IMR-90 (cell line): ENCODE measurements at regions not wholly inside any gene's neighbourhood (a gene's known extent, or its start where the extent isn't known, plus 50 kb on each side); places are given as distances from the start of the nearest gene placed in this dataset.

ENCODE experiments used
- ATAC-seq: fragments of 200-7000 bp; cut with Tn5 transposase; 2 replicates; pipeline ENCODE4 v1.9.1; 2020; ENCODE audit warnings: low read depth, mild to moderate bottlenecking, moderate library complexity
- BruUV-seq: library from RNA; stranded (reverse); fragments of 400-500 nt; replicated peaks from 2 replicates; lab custom pipeline; 2021; lab: Mats Ljungman, UMichigan
- CTCF ChIA-PET: fragments of 300-600 bp; formaldehyde crosslinking; extraction: SDS; loops from one replicate; lab custom pipeline; 2021; ENCODE audit warnings: antibody characterized with exemption; lab: Yijun Ruan, JAX
- POLR2A ChIA-PET: fragments of 300-600 bp; sonication (Branson Sonifier 250); formaldehyde crosslinking; loops from one replicate; lab custom pipeline; 2022; ENCODE audit warnings: antibody characterized with exemption; ENCODE audit not compliant: unreplicated experiment; lab: Charles Lee
- DNase-seq: peaks from one replicate; pipeline ENCODE4 v3.0.0; 2013
- H2AFZ ChIP-seq: replicated peaks from 2 replicates; pipeline ENCODE3; 2013; ENCODE audit warnings: low read length, mild to moderate bottlenecking; ENCODE audit not compliant: poor library complexity
- H2AK5ac ChIP-seq: 2 replicates; pipeline ENCODE4 v1.6.1; 2013; ENCODE audit warnings: low read depth, low read length, inconsistent platforms
- H2AK9ac ChIP-seq: replicated peaks from 2 replicates; pipeline ENCODE3; 2013; ENCODE audit warnings: mild to moderate bottlenecking, low read depth, low read length, moderate library complexity; ENCODE audit not compliant: poor library complexity
- H2BK120ac ChIP-seq: 2 replicates; pipeline ENCODE4 v1.6.1; 2013; ENCODE audit warnings: low read depth, low read length, inconsistent platforms
- H2BK15ac ChIP-seq: 3 replicates; pipeline ENCODE4 v1.6.1; 2013; ENCODE audit warnings: low read depth, low read length, inconsistent platforms
- H2BK20ac ChIP-seq: 2 replicates; pipeline ENCODE4 v1.6.1; 2013; ENCODE audit warnings: low read depth, mild to moderate bottlenecking, inconsistent platforms, low read length, moderate library complexity
- H2BK5ac ChIP-seq: 2 replicates; pipeline ENCODE4 v1.6.1; 2013; ENCODE audit warnings: mild to moderate bottlenecking, low read depth, low read length, inconsistent platforms; ENCODE audit not compliant: poor library complexity, severe bottlenecking
- H3K14ac ChIP-seq: replicated peaks from 2 replicates; pipeline ENCODE4 v1.6.1; 2013; ENCODE audit warnings: low read depth, low read length, inconsistent platforms
- H3K18ac ChIP-seq: 2 replicates; pipeline ENCODE4 v1.6.1; 2013; ENCODE audit warnings: low read depth, low read length, control low read depth
- H3K23ac ChIP-seq: 2 replicates; pipeline ENCODE4 v1.6.1; 2013; ENCODE audit warnings: low read depth, low read length, inconsistent platforms
- H3K27ac ChIP-seq: 2 replicates; pipeline ENCODE4 v1.5.1; 2013; ENCODE audit warnings: mild to moderate bottlenecking, control low read depth, low read length; ENCODE audit not compliant: insufficient read depth
- H3K27me3 ChIP-seq: 2 replicates; pipeline ENCODE4 v1.6.1; 2013; ENCODE audit warnings: low read length; ENCODE audit not compliant: control insufficient read depth, insufficient read depth
- H3K36me3 ChIP-seq: 2 replicates; pipeline ENCODE4 v1.6.1; 2013; ENCODE audit warnings: low read length, mixed read lengths; ENCODE audit not compliant: control insufficient read depth, insufficient read depth
- H3K4ac ChIP-seq: 2 replicates; pipeline ENCODE4 v1.6.1; 2013; ENCODE audit warnings: low read depth, low read length, inconsistent platforms
- H3K4me1 ChIP-seq: 2 replicates; pipeline ENCODE4 v1.6.1; 2013; ENCODE audit warnings: low read length, mixed read lengths; ENCODE audit not compliant: control insufficient read depth, insufficient read depth
- H3K4me2 ChIP-seq: 2 replicates; pipeline ENCODE4 v1.6.1; 2013; ENCODE audit warnings: low read depth, mild to moderate bottlenecking, control low read depth, low read length, moderate library complexity
- H3K4me3 ChIP-seq: 2 replicates; pipeline ENCODE4 v1.5.1; 2013; ENCODE audit warnings: low read depth, mild to moderate bottlenecking, control low read depth, low read length, moderate library complexity; ENCODE audit not compliant: insufficient read depth
- H3K56ac ChIP-seq: 2 replicates; pipeline ENCODE4 v1.6.1; 2013; ENCODE audit warnings: low read length, inconsistent platforms; ENCODE audit not compliant: insufficient read depth; ENCODE audit errors: extremely low read depth
- H3K79me1 ChIP-seq, 2 experiments: 2 replicates each; pipeline ENCODE4 v1.6.1; 2013; ENCODE audit warnings: low read length in 2 of 2, inconsistent platforms in 1 of 2, low read depth in 1 of 2
- H3K9ac ChIP-seq: 2 replicates; pipeline ENCODE4 v1.6.1; 2013; ENCODE audit warnings: low read depth, low read length, control low read depth
- H3K9me1 ChIP-seq: 2 replicates; pipeline ENCODE4 v1.6.1; 2013; ENCODE audit warnings: low read length, inconsistent platforms; ENCODE audit not compliant: insufficient read depth
- H3K9me3 ChIP-seq: 2 replicates; pipeline ENCODE4 v1.6.1; 2013; ENCODE audit warnings: low read length; ENCODE audit not compliant: control insufficient read depth, insufficient read depth
- H4K20me1 ChIP-seq: 2 replicates; pipeline ENCODE4 v1.6.1; 2013; ENCODE audit warnings: low read length, inconsistent platforms; ENCODE audit not compliant: insufficient read depth
- H4K5ac ChIP-seq: 2 replicates; pipeline ENCODE4 v1.6.1; 2013; ENCODE audit warnings: mild to moderate bottlenecking, low read depth, low read length, control low read depth
- H4K8ac ChIP-seq, 2 experiments: 2 replicates each; pipeline ENCODE4 v1.6.1; 2013; ENCODE audit warnings: low read depth in 2 of 2, low read length in 2 of 2, control low read depth in 1 of 2, inconsistent platforms in 1 of 2
- H4K91ac ChIP-seq: 2 replicates; pipeline ENCODE4 v1.6.1; 2013; ENCODE audit warnings: low read depth, low read length, inconsistent platforms; ENCODE audit not compliant: insufficient read depth
- BHLHE40 ChIP-seq: fragments of 150-350 bp; IDR thresholded peaks from 2 replicates; pipeline ENCODE4 v1.6.1; 2016; ENCODE audit warnings: mild to moderate bottlenecking, low read depth, low read length
- CEBPB ChIP-seq: IDR thresholded peaks from 2 replicates; pipeline ENCODE4 v1.6.1; 2012; ENCODE audit warnings: low read depth, low read length, improper control_type of control experiment
- CHD1 ChIP-seq: IDR thresholded peaks from 2 replicates; pipeline ENCODE4 v1.6.1; 2012; ENCODE audit warnings: low read depth, low read length, improper control_type of control experiment
- FOS ChIP-seq: fragments of 150-350 bp; IDR thresholded peaks from 2 replicates; pipeline ENCODE4 v1.6.1; 2016; ENCODE audit warnings: low read depth, low read length
- MAFK ChIP-seq: IDR thresholded peaks from 2 replicates; pipeline ENCODE4 v1.6.1; 2012; ENCODE audit warnings: low read depth, low read length, improper control_type of control experiment
- MAZ ChIP-seq: IDR thresholded peaks from 2 replicates; pipeline ENCODE4 v1.6.1; 2012; ENCODE audit warnings: low read depth, mild to moderate bottlenecking, low read length, improper control_type of control experiment, moderate library complexity, borderline replicate concordance
- MXI1 ChIP-seq: IDR thresholded peaks from 2 replicates; pipeline ENCODE4 v1.6.1; 2012; ENCODE audit warnings: low read depth, mild to moderate bottlenecking, low read length, moderate library complexity, borderline replicate concordance
- NFE2L2 ChIP-seq: fragments of 150-350 bp; IDR thresholded peaks from 2 replicates; pipeline ENCODE4 v1.6.1; 2016; ENCODE audit warnings: low read depth, mild to moderate bottlenecking, low read length
- POLR2A ChIP-seq: IDR thresholded peaks from 2 replicates; pipeline ENCODE4 v1.6.1; 2012; ENCODE audit warnings: mild to moderate bottlenecking, low read depth, low read length
- RAD21 ChIP-seq: IDR thresholded peaks from 2 replicates; pipeline ENCODE4 v1.6.1; 2012; ENCODE audit warnings: low read length, improper control_type of control experiment
- RCOR1 ChIP-seq: IDR thresholded peaks from 2 replicates; pipeline ENCODE4 v1.6.1; 2012; ENCODE audit warnings: mild to moderate bottlenecking, low read length, improper control_type of control experiment; ENCODE audit not compliant: insufficient replicate concordance
- RFX5 ChIP-seq: IDR thresholded peaks from 2 replicates; pipeline ENCODE4 v1.8.0; 2012; ENCODE audit warnings: low read depth, mild to moderate bottlenecking, low read length, moderate library complexity
- SMC3 ChIP-seq: fragments of 150-350 bp; IDR thresholded peaks from 2 replicates; pipeline ENCODE4 v1.6.1; 2016; ENCODE audit warnings: low read depth, mild to moderate bottlenecking, antibody characterized with exemption, low read length, moderate library complexity
- USF2 ChIP-seq: fragments of 150-350 bp; IDR thresholded peaks from 2 replicates; pipeline ENCODE4 v1.6.1; 2017; ENCODE audit warnings: mild to moderate bottlenecking, antibody characterized with exemption, low read length, low read depth
- WGBS, 2 experiments: methylation state at CpG; one replicate each; pipeline versions ENCODE4 v1.1.5 to v1.1.7; 2013; ENCODE audit warnings: missing lambda C conversion rate in 2 of 2; ENCODE audit not compliant: insufficient read length in 1 of 2; ENCODE audit errors: extremely low coverage in 2 of 2; 5-methylcytosine and 5-hydroxymethylcytosine counted together
- dilution Hi-C: fragments of 300-500 bp; cut with HindIII; formaldehyde crosslinking; loops from one replicate; pipeline ENCODE4 v1.14.3; 2018; ENCODE audit warnings: low sequenced_read_pairs; ENCODE audit not compliant: unreplicated experiment
- in situ Hi-C: fragments of 300-500 bp; cut with MboI; formaldehyde crosslinking; loops from 3 replicates; pipeline ENCODE4 v1.14.3; 2019; ENCODE audit warnings: low sequenced_read_pairs, inconsistent platforms, mixed read lengths
- intact Hi-C: fragments of 100-400 bp; cut with micrococcal nuclease; formaldehyde crosslinking; loops from 2 replicates; pipeline ENCODE4 v1.10.0; 2022
- TF ChIP-seq, protein P1 (sequence below): fragments of 150-350 bp; IDR thresholded peaks from 2 replicates; pipeline ENCODE4 v1.6.1; 2016; ENCODE audit warnings: low read depth, mild to moderate bottlenecking, low read length, moderate library complexity, borderline replicate concordance

- WGBS, 2 experiments, result no CpG with 5 or more reads among the region's 2 CpGs
- H2AK5ac ChIP-seq, result no peak overlapping the region
- H3K14ac ChIP-seq, result no peak overlapping the region
- H3K9me1 ChIP-seq, result no peaks in the 10 kb centered on the region
- H3K4ac ChIP-seq, result no peak overlapping the region
- CTCF ChIA-PET, result no interaction called here
- H2AFZ ChIP-seq, result no peak overlapping the region
- H2BK5ac ChIP-seq, result no peak overlapping the region
- H3K23ac ChIP-seq, result no peak overlapping the region
- H4K20me1 ChIP-seq, result no peaks in the 10 kb centered on the region
- H3K36me3 ChIP-seq, result no peaks in the 10 kb centered on the region
- no peak overlapping the region for H2AK9ac ChIP-seq
- no peak overlapping the region for H3K9ac ChIP-seq
- H3K27me3 ChIP-seq, result no peaks in the 10 kb centered on the region
- H4K5ac ChIP-seq, result no peak overlapping the region
- H3K18ac ChIP-seq, result no peak overlapping the region
- POLR2A ChIA-PET, result no interaction called here
- H2BK120ac ChIP-seq, result no peak overlapping the region
- intact Hi-C loops (loop anchor here (5.0 kb wide), 1 partner anchor 1609 kb away; no protein-coding TSS in a partner anchor), dilution Hi-C loops (no loop called here), in situ Hi-C loops (no loop called here)
- H3K9me3 ChIP-seq, result peaks cover 7% of the 10 kb centered on the region
- no peak overlapping the region for H2BK15ac ChIP-seq
- no peak overlapping the region for H3K56ac ChIP-seq
- H3K79me1 ChIP-seq, result no peaks in the 10 kb centered on the region
- no TSS peak for BruUV-seq
- H4K8ac ChIP-seq, result no peak overlapping the region
- TF ChIP-seq USF2 (no peak), CEBPB (no peak), MAFK (no peak), FOS (no peak), POLR2A (no peak), RFX5 (no peak), SMC3 (no peak), BHLHE40 (no peak), MXI1 (no peak), CHD1 (no peak), MAZ (no peak), RCOR1 (no peak), NFE2L2 (no peak), RAD21 (no peak)
- TF ChIP-seq, protein P1, sequence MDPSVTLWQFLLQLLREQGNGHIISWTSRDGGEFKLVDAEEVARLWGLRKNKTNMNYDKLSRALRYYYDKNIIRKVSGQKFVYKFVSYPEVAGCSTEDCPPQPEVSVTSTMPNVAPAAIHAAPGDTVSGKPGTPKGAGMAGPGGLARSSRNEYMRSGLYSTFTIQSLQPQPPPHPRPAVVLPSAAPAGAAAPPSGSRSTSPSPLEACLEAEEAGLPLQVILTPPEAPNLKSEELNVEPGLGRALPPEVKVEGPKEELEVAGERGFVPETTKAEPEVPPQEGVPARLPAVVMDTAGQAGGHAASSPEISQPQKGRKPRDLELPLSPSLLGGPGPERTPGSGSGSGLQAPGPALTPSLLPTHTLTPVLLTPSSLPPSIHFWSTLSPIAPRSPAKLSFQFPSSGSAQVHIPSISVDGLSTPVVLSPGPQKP, result no peak
- H4K91ac ChIP-seq, result no peak overlapping the region
- no peak overlapping the region for H3K27ac ChIP-seq
- H3K4me2 ChIP-seq, result no peak overlapping the region
- H2BK20ac ChIP-seq, result no peak overlapping the region
- H3K4me1 ChIP-seq, result no peaks in the 10 kb centered on the region
- H3K4me3 ChIP-seq, result no peak overlapping the region
- DNase-seq (no peak), ATAC-seq (no peak)
Measured at GRCh38 chr7:63008366-63008765, 990.3 kb upstream of the ZNF722 start.
